H9 (cell line): ENCODE measurements at regions not wholly inside any gene's neighbourhood (a gene's known extent, or its start where the extent isn't known, plus 50 kb on each side); places are given as distances from the start of the nearest gene placed in this dataset.

Experiments
- DNase-seq: peaks from one replicate; pipeline ENCODE4 v3.0.0-alpha.2; 2017
- H2AFZ ChIP-seq: one replicate; pipeline ENCODE4 v1.6.1; 2013; ENCODE audit warnings: mild to moderate bottlenecking, low read length, control low read depth, moderate library complexity
- H2AK5ac ChIP-seq: 2 replicates; pipeline ENCODE4 v1.6.1; 2013; ENCODE audit warnings: low read length, control low read depth, mixed read lengths; ENCODE audit not compliant: insufficient read length
- H2BK120ac ChIP-seq: one replicate; pipeline ENCODE4 v1.6.1; 2013; ENCODE audit warnings: low read depth, mild to moderate bottlenecking, low read length, control low read depth, inconsistent platforms; ENCODE audit not compliant: poor library complexity, severe bottlenecking
- H2BK12ac ChIP-seq: 2 replicates; pipeline ENCODE4 v1.6.1; 2013; ENCODE audit warnings: low read length, control low read depth, mixed read lengths, low read depth; ENCODE audit not compliant: insufficient read length
- H2BK15ac ChIP-seq: 2 replicates; pipeline ENCODE4 v1.6.1; 2013; ENCODE audit warnings: low read depth, low read length, control low read depth
- H2BK20ac ChIP-seq: one replicate; pipeline ENCODE4 v1.6.1; 2013; ENCODE audit warnings: low read depth, mild to moderate bottlenecking, low read length, control low read depth, inconsistent platforms; ENCODE audit not compliant: poor library complexity, severe bottlenecking
- H2BK5ac ChIP-seq: 2 replicates; pipeline ENCODE4 v1.6.1; 2013; ENCODE audit warnings: low read length, control low read depth, mixed read lengths; ENCODE audit not compliant: insufficient read length
- H3K14ac ChIP-seq: 2 replicates; pipeline ENCODE4 v1.6.1; 2013; ENCODE audit warnings: low read length, control low read depth; ENCODE audit not compliant: insufficient read depth
- H3K18ac ChIP-seq: 2 replicates; pipeline ENCODE4 v1.6.1; 2013; ENCODE audit warnings: low read depth, mild to moderate bottlenecking, mixed read lengths, low read length, control low read depth; ENCODE audit not compliant: insufficient read length
- H3K23ac ChIP-seq: 2 replicates; pipeline ENCODE4 v1.6.1; 2013; ENCODE audit warnings: low read length, control low read depth, mixed read lengths, low read depth; ENCODE audit not compliant: insufficient read length
- H3K23me2 ChIP-seq: 2 replicates; pipeline ENCODE4 v1.6.1; 2013; ENCODE audit warnings: low read depth, mild to moderate bottlenecking, mixed read lengths, low read length, control low read depth; ENCODE audit not compliant: insufficient read length, poor library complexity, severe bottlenecking
- H3K27ac ChIP-seq: 2 replicates; pipeline ENCODE4 v1.5.1; 2013; ENCODE audit warnings: low read length, control low read depth, mixed read lengths, low read depth; ENCODE audit not compliant: insufficient read length
- H3K27me3 ChIP-seq: 2 replicates; pipeline ENCODE4 v1.6.1; 2013; ENCODE audit warnings: low read length, control low read depth, inconsistent platforms; ENCODE audit not compliant: insufficient read depth
- H3K4ac ChIP-seq: 2 replicates; pipeline ENCODE4 v1.6.1; 2013; ENCODE audit warnings: low read depth, mild to moderate bottlenecking, control low read depth, inconsistent platforms, low read length, moderate library complexity
- H3K4me1 ChIP-seq: 2 replicates; pipeline ENCODE4 v1.6.1; 2013; ENCODE audit warnings: low read length, control low read depth, inconsistent platforms; ENCODE audit not compliant: insufficient read depth
- H3K4me2 ChIP-seq: 2 replicates; pipeline ENCODE4 v1.6.1; 2013; ENCODE audit warnings: low read length, control low read depth, mixed read lengths; ENCODE audit not compliant: insufficient read length, insufficient read depth
- H3K56ac ChIP-seq: 2 replicates; pipeline ENCODE4 v1.6.1; 2013; ENCODE audit warnings: low read depth, mild to moderate bottlenecking, mixed read lengths, low read length, control low read depth; ENCODE audit not compliant: insufficient read length
- H3K79me1 ChIP-seq: 2 replicates; pipeline ENCODE4 v1.6.1; 2013; ENCODE audit warnings: low read depth, mild to moderate bottlenecking, moderate library complexity, low read length, control low read depth, inconsistent platforms; ENCODE audit not compliant: insufficient read depth, poor library complexity, severe bottlenecking
- H3K79me2 ChIP-seq: 2 replicates; pipeline ENCODE4 v1.6.1; 2013; ENCODE audit warnings: low read length, control low read depth, inconsistent platforms; ENCODE audit not compliant: insufficient read depth
- H3K9ac ChIP-seq: 2 replicates; pipeline ENCODE4 v1.6.1; 2013; ENCODE audit warnings: low read length, control low read depth, mixed read lengths; ENCODE audit not compliant: insufficient read length; ENCODE audit errors: extremely low read depth
- H3K9me3 ChIP-seq: one replicate; pipeline ENCODE4 v1.6.1; 2013; ENCODE audit warnings: low read depth, low read length, inconsistent platforms; ENCODE audit not compliant: control insufficient read depth
- H3T11ph ChIP-seq: one replicate; pipeline ENCODE4 v1.6.1; 2013; ENCODE audit warnings: mild to moderate bottlenecking, low read length, control low read depth, inconsistent platforms
- H4K20me1 ChIP-seq: one replicate; pipeline ENCODE4 v1.6.1; 2013; ENCODE audit not compliant: control insufficient read depth, insufficient read length, insufficient read depth
- H4K5ac ChIP-seq: 2 replicates; pipeline ENCODE4 v1.6.1; 2013; ENCODE audit warnings: low read depth, mild to moderate bottlenecking, mixed read lengths, low read length, control low read depth; ENCODE audit not compliant: insufficient read length
- H4K8ac ChIP-seq: replicated peaks from 2 replicates; pipeline ENCODE4 v1.6.1; 2013; ENCODE audit warnings: low read length, control low read depth, mixed read lengths, low read depth; ENCODE audit not compliant: insufficient read length
- H4K91ac ChIP-seq: 2 replicates; pipeline ENCODE4 v1.6.1; 2013; ENCODE audit warnings: low read depth, mild to moderate bottlenecking, moderate library complexity, mixed read lengths, low read length, control low read depth; ENCODE audit not compliant: insufficient read length
- H3K27ac Mint-ChIP-seq, 3 experiments: 2 replicates in 2 of 3; 3 replicates in 1 of 3; pipeline ENCODE4 v1.8.0; 2020 to 2021; ENCODE audit warnings: mixed read lengths in 3 of 3, mild to moderate bottlenecking in 1 of 3, moderate library complexity in 1 of 3
- H3K27me3 Mint-ChIP-seq: 2 replicates; pipeline ENCODE4 v1.8.0; 2021; ENCODE audit warnings: low read depth, mild to moderate bottlenecking, moderate library complexity, mixed read lengths
- H3K36me3 Mint-ChIP-seq, 3 experiments: 2 replicates in 2 of 3; 3 replicates in 1 of 3; pipeline ENCODE4 v1.8.0; 2020 to 2021; ENCODE audit warnings: low read depth in 3 of 3, mixed read lengths in 3 of 3; ENCODE audit not compliant: insufficient read depth in 1 of 3
- H3K4me1 Mint-ChIP-seq, 2 experiments: 2 replicates each; pipeline ENCODE4 v1.8.0; 2020; ENCODE audit warnings: mixed read lengths in 2 of 2
- H3K4me3 Mint-ChIP-seq, 2 experiments: 2 replicates in 1 of 2; 3 replicates in 1 of 2; pipeline ENCODE4 v1.8.0; 2020 to 2021; ENCODE audit warnings: mild to moderate bottlenecking in 2 of 2, mixed read lengths in 2 of 2, moderate library complexity in 1 of 2
- H3K9me3 Mint-ChIP-seq, 2 experiments: 2 replicates in 1 of 2; 3 replicates in 1 of 2; pipeline ENCODE4 v1.8.0; 2020; ENCODE audit warnings: mild to moderate bottlenecking in 2 of 2, mixed read lengths in 2 of 2, moderate library complexity in 1 of 2
- WGBS: extraction: QIAGEN DNeasy Blood & Tissue Kit; methylation state at CpG from one replicate; pipeline ENCODE4 v1.1.7; 2013; ENCODE audit warnings: missing lambda C conversion rate, low lambda C conversion rate, mixed read lengths; ENCODE audit not compliant: insufficient read length; ENCODE audit errors: extremely low coverage; 5-methylcytosine and 5-hydroxymethylcytosine counted together
- TF ChIP-seq, protein P1 (sequence below): fragments of 200-600 bp; sonication (generic); conservative IDR thresholded peaks from 3 replicates; pipeline ENCODE4 v1.8.0; 2021; ENCODE audit warnings: antibody characterized with exemption, mild to moderate bottlenecking

- no peaks in the 10 kb centered on the region for H3K9me3 ChIP-seq
- no peak overlapping the region for H4K91ac ChIP-seq
- no peak overlapping the region for H3K4me2 ChIP-seq
- Mint-ChIP-seq H3K27me3 (no peaks in the 10 kb centered on the region), H3K9me3 (no peaks in the 10 kb centered on the region), H3K27ac (no peak overlapping the region), H3K4me1 (no peaks in the 10 kb centered on the region), H3K36me3 (no peaks in the 10 kb centered on the region), H3K4me3 (no peak overlapping the region)
- H2BK120ac ChIP-seq: no peak overlapping the region
- H2AK5ac ChIP-seq: no peak overlapping the region
- no peak overlapping the region for H2BK5ac ChIP-seq
- H3K79me2 ChIP-seq: no peaks in the 10 kb centered on the region
- H2BK15ac ChIP-seq: no peak overlapping the region
- H3K14ac ChIP-seq: no peak overlapping the region
- H3K27me3 ChIP-seq: no peaks in the 10 kb centered on the region
- H3K23ac ChIP-seq: no peak overlapping the region
- no peak overlapping the region for H2BK20ac ChIP-seq
- H3K4me1 ChIP-seq: no peaks in the 10 kb centered on the region
- no peak overlapping the region for H3K27ac ChIP-seq
- no peak overlapping the region for H3K18ac ChIP-seq
- H4K5ac ChIP-seq: no peak overlapping the region
- no peak overlapping the region for H3T11ph ChIP-seq
- H4K8ac ChIP-seq: no peak overlapping the region
- H3K79me1 ChIP-seq: no peaks in the 10 kb centered on the region
- H3K56ac ChIP-seq: no peak overlapping the region
- no peak overlapping the region for H2BK12ac ChIP-seq
- no peak for DNase-seq
- H3K4ac ChIP-seq: no peak overlapping the region
- H2AFZ ChIP-seq: no peak overlapping the region
- H3K23me2 ChIP-seq: no peaks in the 10 kb centered on the region
- H4K20me1 ChIP-seq: no peaks in the 10 kb centered on the region
- no peak overlapping the region for H3K9ac ChIP-seq
- TF ChIP-seq, protein P1, sequence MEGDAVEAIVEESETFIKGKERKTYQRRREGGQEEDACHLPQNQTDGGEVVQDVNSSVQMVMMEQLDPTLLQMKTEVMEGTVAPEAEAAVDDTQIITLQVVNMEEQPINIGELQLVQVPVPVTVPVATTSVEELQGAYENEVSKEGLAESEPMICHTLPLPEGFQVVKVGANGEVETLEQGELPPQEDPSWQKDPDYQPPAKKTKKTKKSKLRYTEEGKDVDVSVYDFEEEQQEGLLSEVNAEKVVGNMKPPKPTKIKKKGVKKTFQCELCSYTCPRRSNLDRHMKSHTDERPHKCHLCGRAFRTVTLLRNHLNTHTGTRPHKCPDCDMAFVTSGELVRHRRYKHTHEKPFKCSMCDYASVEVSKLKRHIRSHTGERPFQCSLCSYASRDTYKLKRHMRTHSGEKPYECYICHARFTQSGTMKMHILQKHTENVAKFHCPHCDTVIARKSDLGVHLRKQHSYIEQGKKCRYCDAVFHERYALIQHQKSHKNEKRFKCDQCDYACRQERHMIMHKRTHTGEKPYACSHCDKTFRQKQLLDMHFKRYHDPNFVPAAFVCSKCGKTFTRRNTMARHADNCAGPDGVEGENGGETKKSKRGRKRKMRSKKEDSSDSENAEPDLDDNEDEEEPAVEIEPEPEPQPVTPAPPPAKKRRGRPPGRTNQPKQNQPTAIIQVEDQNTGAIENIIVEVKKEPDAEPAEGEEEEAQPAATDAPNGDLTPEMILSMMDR: no peak
- no CpG with 5 or more reads among the region's 3 CpGs for WGBS
Observed at GRCh38 chr12:60849723-60850122, 1253.9 kb downstream of the SLC16A7 start.
